ENCODE measurements at regions not wholly inside any gene's neighbourhood (a gene's known extent, or its start where the extent isn't known, plus 50 kb on each side); places are given as distances from the start of the nearest gene placed in this dataset.

DNA sequence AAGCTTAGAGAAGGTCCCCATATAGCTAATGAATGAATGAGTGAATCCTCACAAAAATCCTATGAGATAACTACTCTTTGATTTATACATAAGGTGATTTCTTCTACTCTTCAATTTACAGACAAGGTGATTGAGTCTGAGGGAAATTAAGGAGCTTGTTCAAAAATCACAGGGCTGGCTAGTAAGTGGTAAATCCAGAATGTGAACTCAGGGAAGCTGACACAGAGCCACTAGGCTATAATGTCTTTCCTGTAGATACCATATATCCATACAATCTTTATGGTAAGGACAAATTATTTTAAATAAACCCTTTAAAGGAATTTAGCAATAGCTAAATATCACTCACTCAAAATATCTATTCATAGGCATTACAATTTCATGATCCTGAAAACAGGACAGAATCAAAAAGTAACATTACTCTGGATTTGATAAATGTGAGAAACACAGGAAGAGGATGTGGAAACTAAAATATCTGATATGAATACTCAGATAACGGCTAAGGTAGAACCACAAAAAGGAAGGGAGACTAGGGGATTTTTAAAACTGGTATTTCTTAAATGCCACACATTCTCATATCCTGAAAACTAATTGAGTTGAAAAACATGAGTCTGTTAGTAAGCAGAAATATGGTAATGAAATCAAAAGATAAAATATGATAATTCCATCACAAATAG, 108.2 kb downstream of the NBPF12 start:
- no peaks in the 10 kb centered on the region for H3K36me3 Mint-ChIP-seq (ENCODE audit: insufficient read depth, unreplicated experiment)
- no peak overlapping the region for H3K27ac Mint-ChIP-seq (ENCODE audit: unreplicated experiment)
- no TSS peak for BruUV-seq (replicated peaks)
- no peaks in the 10 kb centered on the region for H3K4me1 Mint-ChIP-seq (ENCODE audit: low read depth, unreplicated experiment)
- DNase-seq, result no peak
- H3K27me3 Mint-ChIP-seq (ENCODE audit: unreplicated experiment), result peaks cover 45% of the 10 kb centered on the region
- H3K9me3 Mint-ChIP-seq (ENCODE audit: low read depth, unreplicated experiment), result no peaks in the 10 kb centered on the region
- no peak overlapping the region for H3K4me3 Mint-ChIP-seq (ENCODE audit: low read depth, unreplicated experiment)
- CTCF ChIA-PET, result no interaction called here
- intact Hi-C loops (cut with micrococcal nuclease; ENCODE audit: unreplicated experiment), result no loop called here
- TF ChIP-seq, protein P1, sequence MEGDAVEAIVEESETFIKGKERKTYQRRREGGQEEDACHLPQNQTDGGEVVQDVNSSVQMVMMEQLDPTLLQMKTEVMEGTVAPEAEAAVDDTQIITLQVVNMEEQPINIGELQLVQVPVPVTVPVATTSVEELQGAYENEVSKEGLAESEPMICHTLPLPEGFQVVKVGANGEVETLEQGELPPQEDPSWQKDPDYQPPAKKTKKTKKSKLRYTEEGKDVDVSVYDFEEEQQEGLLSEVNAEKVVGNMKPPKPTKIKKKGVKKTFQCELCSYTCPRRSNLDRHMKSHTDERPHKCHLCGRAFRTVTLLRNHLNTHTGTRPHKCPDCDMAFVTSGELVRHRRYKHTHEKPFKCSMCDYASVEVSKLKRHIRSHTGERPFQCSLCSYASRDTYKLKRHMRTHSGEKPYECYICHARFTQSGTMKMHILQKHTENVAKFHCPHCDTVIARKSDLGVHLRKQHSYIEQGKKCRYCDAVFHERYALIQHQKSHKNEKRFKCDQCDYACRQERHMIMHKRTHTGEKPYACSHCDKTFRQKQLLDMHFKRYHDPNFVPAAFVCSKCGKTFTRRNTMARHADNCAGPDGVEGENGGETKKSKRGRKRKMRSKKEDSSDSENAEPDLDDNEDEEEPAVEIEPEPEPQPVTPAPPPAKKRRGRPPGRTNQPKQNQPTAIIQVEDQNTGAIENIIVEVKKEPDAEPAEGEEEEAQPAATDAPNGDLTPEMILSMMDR (IDR thresholded peaks at IDR 0.05; ENCODE audit: unreplicated experiment), result no peak
